HepG2 (cell line): ENCODE measurements at regions not wholly inside any gene's neighbourhood (a gene's known extent, or its start where the extent isn't known, plus 50 kb on each side); places are given as distances from the start of the nearest gene placed in this dataset.

ENCODE experiments used
- AHR ChIP-seq: IDR thresholded peaks from 2 replicates; pipeline ENCODE4 v1.6.1; 2018; ENCODE audit warnings: missing genetic modification reagents, missing compliant biosample characterization
- AKAP8 ChIP-seq: sonication (generic); formaldehyde crosslinking; IDR thresholded peaks from 2 replicates; pipeline ENCODE4 v1.5.1; 2020; ENCODE audit warnings: mild to moderate bottlenecking, missing genetic modification reagents
- BORCS8-MEF2B ChIP-seq: sonication (generic); formaldehyde crosslinking; IDR thresholded peaks from 2 replicates; pipeline ENCODE4 v1.8.0; 2022; ENCODE audit warnings: mild to moderate bottlenecking, missing genetic modification reagents
- ETV5 ChIP-seq: IDR thresholded peaks from 2 replicates; pipeline ENCODE4 v1.6.1; 2018; ENCODE audit warnings: missing biosample characterization, missing genetic modification reagents, inconsistent platforms, borderline replicate concordance
- ETV6 ChIP-seq: sonication (generic); formaldehyde crosslinking; conservative IDR thresholded peaks from 2 replicates; pipeline ENCODE4 v1.4.0; 2020; ENCODE audit warnings: missing genetic modification reagents
- NCOA1 ChIP-seq: sonication (generic); formaldehyde crosslinking; IDR thresholded peaks from 2 replicates; pipeline ENCODE4 v1.9.0; 2021; ENCODE audit warnings: missing genetic modification reagents
- NFKB2 ChIP-seq: sonication (generic); formaldehyde crosslinking; IDR thresholded peaks from 2 replicates; pipeline ENCODE4 v1.4.0; 2020; ENCODE audit warnings: missing genetic modification reagents, borderline replicate concordance
- RFX1 ChIP-seq: fragments of 450-650 bp; IDR thresholded peaks from 2 replicates; pipeline ENCODE4 v1.6.1; 2017
- TARDBP ChIP-seq: sonication (generic); formaldehyde crosslinking; IDR thresholded peaks from 2 replicates; pipeline ENCODE4 v1.8.0; 2022; ENCODE audit warnings: mild to moderate bottlenecking, missing genetic modification reagents
- ZBTB21 ChIP-seq: sonication (generic); formaldehyde crosslinking; IDR thresholded peaks from 2 replicates; pipeline ENCODE4 v1.4.0; 2020; ENCODE audit warnings: missing genetic modification reagents
- ZBTB38 ChIP-seq: sonication (generic); formaldehyde crosslinking; IDR thresholded peaks from 2 replicates; pipeline ENCODE4 v1.5.1; 2020; ENCODE audit warnings: mild to moderate bottlenecking, missing genetic modification reagents
- ZKSCAN1 ChIP-seq: fragments of 150-350 bp; IDR thresholded peaks from 2 replicates; pipeline ENCODE4 v1.6.1; 2014; ENCODE audit warnings: low read length
- ZNF10 ChIP-seq: sonication (generic); formaldehyde crosslinking; IDR thresholded peaks from 2 replicates; pipeline ENCODE4 v1.4.0; 2020; ENCODE audit warnings: mild to moderate bottlenecking, low read depth, missing genetic modification reagents, borderline replicate concordance
- ZNF274 ChIP-seq: sonication (generic); formaldehyde crosslinking; IDR thresholded peaks from 2 replicates; pipeline ENCODE4 v1.5.1; 2020; ENCODE audit warnings: mild to moderate bottlenecking, missing genetic modification reagents
- ZNF331 ChIP-seq: sonication (generic); formaldehyde crosslinking; IDR thresholded peaks from 2 replicates; pipeline ENCODE4 v1.4.0; 2020; ENCODE audit warnings: missing genetic modification reagents
- ZNF749 ChIP-seq: sonication (generic); formaldehyde crosslinking; IDR thresholded peaks from 2 replicates; pipeline ENCODE4 v1.8.0; 2022; ENCODE audit warnings: mild to moderate bottlenecking, missing genetic modification reagents, moderate library complexity, borderline replicate concordance
- TF ChIP-seq, protein P1 (sequence below): sonication (generic); formaldehyde crosslinking; IDR thresholded peaks from one replicate; pipeline ENCODE4 v1.5.1; 2020; ENCODE audit warnings: mild to moderate bottlenecking, missing genetic modification reagents; ENCODE audit errors: not compliant biosample characterization
- TF ChIP-seq, protein P2 (sequence below): sonication (generic); IDR thresholded peaks from 2 replicates; pipeline ENCODE4 v1.6.1; 2016; ENCODE audit warnings: low read depth, borderline replicate concordance
- TF ChIP-seq, protein P3 (sequence below): sonication (generic); formaldehyde crosslinking; conservative IDR thresholded peaks from 2 replicates; pipeline ENCODE4 v1.4.0; 2020; ENCODE audit warnings: missing genetic modification reagents
- TF ChIP-seq, protein P4 (sequence below): sonication (generic); formaldehyde crosslinking; IDR thresholded peaks from 2 replicates; pipeline ENCODE4 v1.5.1; 2020; ENCODE audit warnings: missing genetic modification reagents, mild to moderate bottlenecking, borderline replicate concordance

DNA sequence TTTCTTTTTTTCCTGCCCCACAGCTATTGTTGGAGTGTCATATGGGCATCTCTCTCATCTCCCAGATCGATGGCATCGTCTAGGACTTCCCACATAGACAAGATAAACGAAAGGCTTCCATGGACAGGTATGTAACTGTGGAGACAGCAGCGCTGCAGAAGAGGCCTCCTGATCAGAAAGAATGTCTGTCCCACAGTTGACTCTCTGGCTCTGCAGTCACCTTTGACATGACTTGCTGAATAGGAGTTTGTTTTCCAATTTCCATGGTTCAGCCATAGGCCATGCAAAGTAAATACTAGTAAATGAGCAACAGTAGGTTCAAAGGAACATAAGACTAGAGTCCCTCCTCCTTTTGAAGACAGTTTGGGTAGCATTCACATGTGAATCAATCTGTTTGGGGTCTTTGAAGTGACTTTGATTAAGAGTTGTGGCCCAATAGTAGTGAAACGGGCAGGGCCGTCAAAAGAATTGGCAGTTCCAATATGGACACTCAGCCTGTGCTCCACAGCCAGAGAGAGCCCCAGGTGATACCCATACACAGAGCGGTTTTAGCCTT lies 134.7 kb upstream of the IFNGR1 start (continued):
- TF ChIP-seq RFX1 (peak; percentile 36; the same call in 1 of the 2 replicates), TARDBP (CRISPR knock-in tag) (peak; percentile 97), AKAP8 (peak; percentile 95), ZNF10 (CRISPR knock-in tag) (no peak), AHR (CRISPR knock-in tag) (peak; percentile 66; the same call in 1 of the 2 replicates), ZNF274 (CRISPR knock-in tag) (no peak), ZBTB21 (CRISPR knock-in tag) (peak; percentile 45; the same call in 1 of the 2 replicates), ETV6 (CRISPR knock-in tag) (no peak), BORCS8-MEF2B (CRISPR knock-in tag) (peak; percentile 48; the same call in 1 of the 2 replicates), NFKB2 (CRISPR knock-in tag) (no peak), ZNF749 (CRISPR knock-in tag) (peak; percentile 85; the same call in 1 of the 2 replicates), NCOA1 (CRISPR knock-in tag) (peak; percentile 95), ZKSCAN1 (no peak), ZNF331 (peak; percentile 96), ZBTB38 (CRISPR knock-in tag) (0 out of 2 replicates have a peak, but pooled peaks have one; percentile 32), ETV5 (peak; percentile 83; the same call in 1 of the 2 replicates)
- TF ChIP-seq, protein P1, sequence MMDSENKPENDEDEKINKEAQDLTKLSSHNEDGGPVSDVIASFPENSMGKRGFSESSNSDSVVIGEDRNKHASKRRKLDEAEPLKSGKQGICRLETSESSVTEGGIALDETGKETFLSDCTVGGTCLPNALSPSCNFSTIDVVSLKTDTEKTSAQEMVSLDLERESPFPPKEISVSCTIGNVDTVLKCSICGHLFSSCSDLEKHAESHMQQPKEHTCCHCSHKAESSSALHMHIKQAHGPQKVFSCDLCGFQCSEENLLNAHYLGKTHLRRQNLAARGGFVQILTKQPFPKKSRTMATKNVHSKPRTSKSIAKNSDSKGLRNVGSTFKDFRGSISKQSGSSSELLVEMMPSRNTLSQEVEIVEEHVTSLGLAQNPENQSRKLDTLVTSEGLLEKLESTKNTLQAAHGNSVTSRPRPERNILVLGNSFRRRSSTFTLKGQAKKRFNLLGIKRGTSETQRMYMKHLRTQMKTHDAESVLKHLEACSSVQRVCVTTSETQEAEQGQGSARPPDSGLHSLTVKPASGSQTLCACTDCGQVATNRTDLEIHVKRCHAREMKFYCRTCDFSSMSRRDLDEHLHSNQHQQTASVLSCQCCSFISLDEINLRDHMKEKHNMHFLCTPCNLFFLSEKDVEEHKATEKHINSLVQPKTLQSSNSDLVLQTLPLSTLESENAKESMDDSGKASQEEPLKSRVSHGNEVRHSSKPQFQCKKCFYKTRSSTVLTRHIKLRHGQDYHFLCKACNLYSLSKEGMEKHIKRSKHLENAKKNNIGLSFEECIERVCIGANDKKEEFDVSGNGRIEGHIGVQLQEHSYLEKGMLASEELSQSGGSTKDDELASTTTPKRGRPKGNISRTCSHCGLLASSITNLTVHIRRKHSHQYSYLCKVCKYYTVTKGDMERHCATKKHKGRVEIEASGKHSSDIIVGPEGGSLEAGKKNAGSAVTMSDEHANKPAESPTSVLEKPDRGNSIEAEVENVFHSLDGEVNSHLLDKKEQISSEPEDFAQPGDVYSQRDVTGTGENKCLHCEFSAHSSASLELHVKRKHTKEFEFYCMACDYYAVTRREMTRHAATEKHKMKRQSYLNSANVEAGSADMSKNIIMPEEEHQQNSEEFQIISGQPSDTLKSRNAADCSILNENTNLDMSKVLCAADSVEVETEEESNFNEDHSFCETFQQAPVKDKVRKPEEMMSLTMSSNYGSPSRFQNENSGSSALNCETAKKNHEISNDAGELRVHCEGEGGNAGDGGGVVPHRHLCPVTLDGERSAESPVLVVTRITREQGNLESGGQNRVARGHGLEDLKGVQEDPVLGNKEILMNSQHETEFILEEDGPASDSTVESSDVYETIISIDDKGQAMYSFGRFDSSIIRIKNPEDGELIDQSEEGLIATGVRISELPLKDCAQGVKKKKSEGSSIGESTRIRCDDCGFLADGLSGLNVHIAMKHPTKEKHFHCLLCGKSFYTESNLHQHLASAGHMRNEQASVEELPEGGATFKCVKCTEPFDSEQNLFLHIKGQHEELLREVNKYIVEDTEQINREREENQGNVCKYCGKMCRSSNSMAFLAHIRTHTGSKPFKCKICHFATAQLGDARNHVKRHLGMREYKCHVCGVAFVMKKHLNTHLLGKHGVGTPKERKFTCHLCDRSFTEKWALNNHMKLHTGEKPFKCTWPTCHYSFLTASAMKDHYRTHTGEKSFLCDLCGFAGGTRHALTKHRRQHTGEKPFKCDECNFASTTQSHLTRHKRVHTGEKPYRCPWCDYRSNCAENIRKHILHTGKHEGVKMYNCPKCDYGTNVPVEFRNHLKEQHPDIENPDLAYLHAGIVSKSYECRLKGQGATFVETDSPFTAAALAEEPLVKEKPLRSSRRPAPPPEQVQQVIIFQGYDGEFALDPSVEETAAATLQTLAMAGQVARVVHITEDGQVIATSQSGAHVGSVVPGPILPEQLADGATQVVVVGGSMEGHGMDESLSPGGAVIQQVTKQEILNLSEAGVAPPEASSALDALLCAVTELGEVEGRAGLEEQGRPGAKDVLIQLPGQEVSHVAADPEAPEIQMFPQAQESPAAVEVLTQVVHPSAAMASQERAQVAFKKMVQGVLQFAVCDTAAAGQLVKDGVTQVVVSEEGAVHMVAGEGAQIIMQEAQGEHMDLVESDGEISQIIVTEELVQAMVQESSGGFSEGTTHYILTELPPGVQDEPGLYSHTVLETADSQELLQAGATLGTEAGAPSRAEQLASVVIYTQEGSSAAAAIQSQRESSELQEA (CRISPR knock-in tag) = no peak
- TF ChIP-seq, protein P2, sequence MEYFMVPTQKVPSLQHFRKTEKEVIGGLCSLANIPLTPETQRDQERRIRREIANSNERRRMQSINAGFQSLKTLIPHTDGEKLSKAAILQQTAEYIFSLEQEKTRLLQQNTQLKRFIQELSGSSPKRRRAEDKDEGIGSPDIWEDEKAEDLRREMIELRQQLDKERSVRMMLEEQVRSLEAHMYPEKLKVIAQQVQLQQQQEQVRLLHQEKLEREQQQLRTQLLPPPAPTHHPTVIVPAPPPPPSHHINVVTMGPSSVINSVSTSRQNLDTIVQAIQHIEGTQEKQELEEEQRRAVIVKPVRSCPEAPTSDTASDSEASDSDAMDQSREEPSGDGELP = peak; percentile 86
- TF ChIP-seq, protein P3, sequence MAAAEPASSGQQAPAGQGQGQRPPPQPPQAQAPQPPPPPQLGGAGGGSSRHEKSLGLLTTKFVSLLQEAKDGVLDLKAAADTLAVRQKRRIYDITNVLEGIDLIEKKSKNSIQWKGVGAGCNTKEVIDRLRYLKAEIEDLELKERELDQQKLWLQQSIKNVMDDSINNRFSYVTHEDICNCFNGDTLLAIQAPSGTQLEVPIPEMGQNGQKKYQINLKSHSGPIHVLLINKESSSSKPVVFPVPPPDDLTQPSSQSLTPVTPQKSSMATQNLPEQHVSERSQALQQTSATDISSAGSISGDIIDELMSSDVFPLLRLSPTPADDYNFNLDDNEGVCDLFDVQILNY (CRISPR knock-in tag) = no peak
- TF ChIP-seq, protein P4, sequence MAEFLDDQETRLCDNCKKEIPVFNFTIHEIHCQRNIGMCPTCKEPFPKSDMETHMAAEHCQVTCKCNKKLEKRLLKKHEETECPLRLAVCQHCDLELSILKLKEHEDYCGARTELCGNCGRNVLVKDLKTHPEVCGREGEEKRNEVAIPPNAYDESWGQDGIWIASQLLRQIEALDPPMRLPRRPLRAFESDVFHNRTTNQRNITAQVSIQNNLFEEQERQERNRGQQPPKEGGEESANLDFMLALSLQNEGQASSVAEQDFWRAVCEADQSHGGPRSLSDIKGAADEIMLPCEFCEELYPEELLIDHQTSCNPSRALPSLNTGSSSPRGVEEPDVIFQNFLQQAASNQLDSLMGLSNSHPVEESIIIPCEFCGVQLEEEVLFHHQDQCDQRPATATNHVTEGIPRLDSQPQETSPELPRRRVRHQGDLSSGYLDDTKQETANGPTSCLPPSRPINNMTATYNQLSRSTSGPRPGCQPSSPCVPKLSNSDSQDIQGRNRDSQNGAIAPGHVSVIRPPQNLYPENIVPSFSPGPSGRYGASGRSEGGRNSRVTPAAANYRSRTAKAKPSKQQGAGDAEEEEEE (CRISPR knock-in tag) = no peak; the same call in 1 of the 2 replicates
